Erythroblast (primary cell): ENCODE measurements at regions not wholly inside any gene's neighbourhood (a gene's known extent, or its start where the extent isn't known, plus 50 kb on each side); places are given as distances from the start of the nearest gene placed in this dataset.

Experiments
- GATA1 ChIP-seq: IDR thresholded peaks from 2 replicates; pipeline ENCODE4 v1.6.1; 2011; ENCODE audit warnings: low read depth, mild to moderate bottlenecking, control low read depth, low read length, moderate library complexity
- POLR2A ChIP-seq: IDR thresholded peaks from 2 replicates; pipeline ENCODE4 v1.6.1; 2011; ENCODE audit warnings: mild to moderate bottlenecking, low read length

DNA sequence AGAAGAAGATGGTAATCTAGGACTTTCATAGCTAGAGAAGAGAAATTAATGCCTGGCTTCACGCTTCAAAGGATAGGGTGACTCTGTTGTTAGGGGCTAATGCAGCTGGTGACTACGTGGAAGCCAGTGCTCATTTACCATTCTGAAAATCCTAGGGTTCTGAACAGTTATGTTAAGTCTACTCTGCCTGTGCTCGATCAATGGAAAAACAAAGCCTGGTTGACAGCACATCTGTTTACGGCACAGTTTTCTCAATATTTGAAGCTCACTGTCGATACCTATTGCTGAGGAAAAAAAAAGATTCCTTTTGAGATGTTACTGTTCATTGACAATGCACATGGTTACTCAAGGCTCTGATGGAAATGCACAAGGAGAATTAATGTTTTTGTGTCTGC lies 182.6 kb upstream of the NUDT6 start:
- TF ChIP-seq POLR2A (no peak), GATA1 (no peak)
